HG03064 (cell line): ENCODE measurements at regions not wholly inside any gene's neighbourhood (a gene's known extent, or its start where the extent isn't known, plus 50 kb on each side); places are given as distances from the start of the nearest gene placed in this dataset.

ENCODE experiments used
- ATAC-seq: cut with Tn5 transposase; IDR thresholded peaks from one replicate; pipeline ENCODE4 v1.9.1; 2021; ENCODE audit warnings: low read depth; ENCODE audit not compliant: unreplicated experiment

DNA sequence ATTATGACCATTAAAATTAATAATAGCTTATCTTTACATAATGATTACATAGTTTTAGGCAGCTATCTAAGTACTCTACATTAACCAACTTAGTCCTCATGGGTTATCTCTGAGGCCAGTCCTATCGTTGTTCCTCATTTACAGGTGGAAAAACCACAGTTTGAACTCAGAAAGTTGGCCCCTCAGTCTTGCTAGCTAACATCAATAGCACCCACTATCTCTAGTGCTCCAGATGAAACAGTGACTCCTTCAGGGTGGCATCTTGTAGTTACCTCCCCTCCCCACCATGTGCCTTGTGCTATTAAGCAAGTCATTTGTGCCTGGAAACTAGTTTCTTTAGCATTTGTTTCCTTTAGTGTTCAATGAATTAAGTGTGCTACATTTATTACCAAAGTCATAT, 1086.7 kb downstream of the EFNB2 start:
- no peak for ATAC-seq

GRCh38 chr13:105446197-105446596, 1089.3 kb downstream of the EFNB2 start:
- ATAC-seq = no peak

DNA sequence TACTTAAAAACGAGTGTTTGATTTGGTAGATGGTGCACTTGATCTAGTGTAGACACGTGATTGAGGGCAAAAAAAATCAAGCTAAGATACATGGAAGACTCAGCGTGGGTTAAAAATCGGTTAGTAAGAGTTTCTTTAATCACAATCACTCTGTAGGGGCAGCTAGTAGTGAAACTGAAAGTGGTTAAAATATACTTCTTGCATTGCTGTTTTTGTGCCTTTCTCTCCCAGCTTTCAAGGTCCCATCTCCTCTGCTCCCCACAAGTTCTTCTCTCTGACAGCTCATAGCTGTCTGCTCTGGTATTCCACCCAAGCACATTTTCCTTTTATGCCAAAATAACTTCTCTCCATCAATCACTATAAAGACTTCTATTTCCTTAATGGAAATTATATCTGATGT, 1089.7 kb downstream of the EFNB2 start:
- no peak for ATAC-seq

DNA sequence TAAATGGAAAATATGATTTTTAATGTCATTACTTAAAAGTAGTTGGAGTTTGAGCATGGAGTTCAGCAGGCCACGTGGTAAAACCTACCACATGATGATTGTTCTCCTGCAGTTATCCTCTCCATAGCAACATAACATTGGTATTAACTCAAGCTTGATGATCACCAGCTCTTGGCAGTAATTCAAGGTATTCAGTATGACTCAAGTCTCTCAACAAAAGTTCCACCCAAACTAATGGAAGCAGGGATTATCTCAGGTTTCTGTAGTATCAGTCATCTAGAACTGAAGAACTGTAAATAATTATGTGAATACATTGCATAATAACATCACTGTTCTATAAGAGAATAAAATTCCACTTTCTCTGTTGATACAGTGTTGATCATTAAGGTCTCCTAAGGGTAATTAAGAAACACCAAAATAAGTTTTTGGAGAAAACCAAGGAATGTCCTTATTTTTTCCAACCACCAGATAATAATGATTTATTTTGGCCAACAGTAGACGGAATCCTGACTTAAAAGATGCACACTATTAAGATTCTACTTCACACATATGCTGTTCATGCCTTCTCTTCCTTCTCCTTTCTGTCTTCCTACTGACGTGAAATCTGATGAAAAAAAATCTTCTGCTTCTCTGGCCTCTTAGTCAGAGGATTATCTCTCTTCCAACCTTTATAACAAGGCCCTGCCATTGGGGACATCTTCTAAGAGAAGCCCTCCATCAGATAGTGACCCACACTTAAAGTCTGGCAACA, 1092.3 kb downstream of the EFNB2 start:
- ATAC-seq = no peak

DNA sequence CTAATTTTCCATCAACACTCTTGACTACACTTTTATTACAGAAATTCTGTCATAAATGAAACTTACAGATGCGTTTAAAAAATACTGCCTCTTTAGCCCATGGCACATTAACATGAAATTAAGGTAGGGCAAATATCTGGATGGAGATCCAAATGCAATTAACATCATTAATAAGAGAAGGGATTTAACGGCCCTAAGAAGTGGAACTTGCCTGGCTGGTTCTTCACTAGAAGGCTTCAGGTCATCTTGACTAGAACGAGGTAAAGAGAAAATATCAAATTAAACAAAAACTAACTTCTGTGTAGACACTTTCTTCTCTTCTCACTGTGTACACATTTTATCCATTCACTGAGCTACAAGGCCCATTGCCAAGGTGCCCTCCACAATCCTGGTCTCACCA, 1093.4 kb downstream of the EFNB2 start:
- no peak for ATAC-seq

DNA sequence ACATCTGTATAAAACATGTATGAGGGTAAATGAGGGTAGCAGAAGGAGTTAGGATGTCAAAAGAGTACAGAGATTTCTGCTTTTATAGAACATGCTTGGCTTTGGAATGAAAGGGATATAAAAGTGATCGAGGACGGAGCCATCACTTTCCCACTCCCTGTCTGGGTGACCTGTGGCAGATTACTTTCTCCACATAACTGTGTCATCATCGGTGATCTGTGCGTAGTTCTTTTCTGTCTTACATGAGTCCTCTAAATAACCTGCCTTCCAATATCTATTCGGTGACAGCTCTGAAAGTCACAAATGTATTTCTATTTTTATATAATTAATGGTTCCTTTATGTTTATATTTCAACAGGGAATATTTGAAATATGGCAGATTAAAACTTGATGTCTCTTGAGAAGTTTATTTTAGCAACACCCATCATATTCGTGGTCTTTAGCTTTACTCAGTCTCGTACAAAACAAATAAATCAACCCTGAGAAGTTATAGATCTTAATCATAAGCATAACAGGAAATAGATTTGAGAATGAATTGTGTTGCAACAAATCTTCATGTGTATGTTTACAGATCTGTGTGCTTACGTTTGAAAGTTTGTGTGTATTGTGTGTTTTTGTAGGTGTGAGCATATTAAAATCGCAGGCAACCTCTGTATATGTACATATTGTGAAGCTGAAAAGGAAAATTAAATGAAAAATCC, 1094.3 kb downstream of the EFNB2 start:
- no peak for ATAC-seq

DNA sequence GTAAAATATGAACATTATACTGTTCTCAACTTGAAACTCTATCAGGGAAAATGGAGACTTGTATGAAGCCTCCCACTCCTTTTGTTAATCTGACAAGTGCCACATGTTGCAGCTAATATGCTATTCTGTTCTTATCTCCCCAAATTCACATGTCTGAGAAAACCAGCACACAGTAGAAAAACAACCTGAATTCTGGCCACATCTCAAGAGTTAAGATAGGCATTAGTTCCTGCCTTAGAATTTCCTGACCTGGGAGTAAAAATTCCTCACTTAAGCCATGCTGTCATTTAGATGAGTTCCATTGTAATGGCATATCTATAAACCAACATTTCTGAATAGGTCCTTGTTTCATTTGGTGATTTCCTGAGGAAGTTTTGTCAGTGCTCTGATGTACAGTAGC, 1098.5 kb downstream of the EFNB2 start:
- no peak for ATAC-seq

GRCh38 chr13:105432438-105432837, 1103.0 kb downstream of the EFNB2 start:
- no peak for ATAC-seq

- ATAC-seq = no peak
These were observed 1106.7 kb downstream of the EFNB2 start for GRCh38 chr13:105428811-105429210.

- no peak for ATAC-seq
These were observed 1109.0 kb downstream of the EFNB2 start for GRCh38 chr13:105426441-105426840.

GRCh38 chr13:105414639-105415038, 1120.8 kb downstream of the EFNB2 start:
- ATAC-seq = no peak

GRCh38 chr13:105412171-105412570, 1123.3 kb downstream of the EFNB2 start:
- no peak for ATAC-seq

GRCh38 chr13:105410602-105411001, 1124.9 kb downstream of the EFNB2 start:
- no peak for ATAC-seq

GRCh38 chr13:105406551-105406950, 1128.9 kb downstream of the EFNB2 start:
- ATAC-seq = no peak

GRCh38 chr13:105403086-105403485, 1132.4 kb downstream of the EFNB2 start:
- ATAC-seq = no peak

DNA sequence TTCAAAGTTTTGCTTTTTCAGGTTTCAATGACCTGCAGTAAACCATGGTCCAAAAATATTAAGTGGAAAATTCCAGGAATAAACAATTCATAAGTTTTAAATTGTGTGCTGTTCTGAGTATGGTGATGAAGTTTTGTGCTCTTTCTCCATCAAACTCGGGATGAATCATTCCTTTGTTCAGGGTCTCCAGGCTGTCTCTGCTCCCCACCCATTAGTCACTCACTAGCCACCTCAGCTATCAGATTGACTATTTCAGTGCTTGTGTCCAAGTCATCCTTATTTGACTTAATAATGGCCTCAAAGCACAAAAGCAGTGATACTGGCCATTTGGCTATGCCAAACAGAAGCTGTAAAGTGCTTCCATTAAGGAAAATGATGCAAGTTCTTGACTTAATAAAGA, 1140.4 kb downstream of the EFNB2 start:
- ATAC-seq = no peak

GRCh38 chr13:105389373-105389772, 1146.1 kb downstream of the EFNB2 start:
- no peak for ATAC-seq

DNA sequence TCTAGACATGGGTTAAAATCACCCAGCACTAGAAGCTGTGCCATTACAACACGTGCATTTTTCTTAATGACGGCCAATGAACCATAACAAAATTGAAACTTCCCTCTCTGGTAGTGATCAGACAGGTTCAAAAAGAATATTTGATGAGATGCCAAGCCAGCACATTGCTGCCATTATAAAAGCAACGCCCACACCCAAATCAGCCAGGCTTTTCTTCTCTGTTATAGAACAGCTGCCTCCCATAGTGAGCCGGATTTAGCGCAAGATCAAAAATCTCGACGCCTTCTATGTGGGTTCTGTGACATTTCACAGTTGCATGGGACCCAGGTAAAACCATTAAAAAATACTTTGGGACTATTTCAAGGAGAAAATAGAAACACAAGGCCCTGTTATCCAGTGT, 1158.0 kb downstream of the EFNB2 start:
- ATAC-seq = no peak

DNA sequence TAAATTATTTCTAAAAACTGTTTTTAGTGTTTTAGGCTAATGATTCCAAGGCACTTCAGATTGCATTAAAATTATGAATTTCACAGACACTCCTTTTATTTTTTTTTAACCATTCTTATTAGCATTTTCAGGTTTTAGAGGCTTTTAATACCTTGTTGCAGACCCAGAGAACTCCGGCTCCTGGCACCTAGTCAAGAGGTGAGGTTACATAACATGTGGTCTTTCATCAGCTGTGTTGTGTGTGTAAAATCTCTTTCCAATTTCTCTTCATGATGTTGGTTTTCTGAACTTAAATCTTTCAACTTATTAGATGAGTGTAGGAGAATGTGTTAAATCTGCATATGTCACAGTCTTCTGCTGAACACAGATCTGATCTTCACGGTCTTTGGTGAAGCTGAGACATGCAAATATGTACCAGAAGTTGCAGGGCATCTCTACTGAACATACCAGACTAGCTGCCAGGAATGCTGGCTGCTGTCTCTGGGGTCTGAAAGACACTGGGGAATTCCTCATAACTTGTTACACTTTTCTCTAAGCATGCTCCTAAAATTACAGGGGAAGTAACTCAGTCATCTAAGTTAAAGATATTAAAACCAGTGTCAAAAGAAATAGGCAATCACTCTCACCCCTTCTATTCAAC, 1165.3 kb downstream of the EFNB2 start:
- no peak for ATAC-seq

- no peak for ATAC-seq
These were observed 1166.7 kb downstream of the EFNB2 start for GRCh38 chr13:105368781-105369180.

DNA sequence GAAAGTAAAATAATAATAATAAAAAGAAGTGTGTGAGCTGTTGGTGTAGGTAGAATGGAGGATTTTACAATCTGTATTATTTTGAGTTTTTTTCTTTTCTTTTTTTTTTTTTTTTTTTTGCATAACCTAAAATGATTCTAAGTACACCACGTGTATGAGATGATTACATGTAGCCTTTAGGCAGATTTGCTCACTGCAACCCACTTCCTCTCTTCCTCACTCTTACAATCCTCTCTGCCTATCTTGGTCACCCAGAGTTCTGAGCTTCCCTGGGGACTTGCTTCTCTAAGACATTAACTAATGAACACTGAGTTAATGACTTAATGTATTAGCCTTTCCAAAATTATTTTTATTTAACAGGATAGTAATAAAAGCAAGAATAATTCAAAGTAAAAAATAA, 1169.6 kb downstream of the EFNB2 start:
- no peak for ATAC-seq
